ENCODE measurements at regions not wholly inside any gene's neighbourhood (a gene's known extent, or its start where the extent isn't known, plus 50 kb on each side); places are given as distances from the start of the nearest gene placed in this dataset.
"Not testable (repeated sequence)": the region's sequence is repeated elsewhere in the genome, so short reads cannot be mapped to it uniquely, and the experiment has no call there.

- TF ChIP-seq, protein P1, sequence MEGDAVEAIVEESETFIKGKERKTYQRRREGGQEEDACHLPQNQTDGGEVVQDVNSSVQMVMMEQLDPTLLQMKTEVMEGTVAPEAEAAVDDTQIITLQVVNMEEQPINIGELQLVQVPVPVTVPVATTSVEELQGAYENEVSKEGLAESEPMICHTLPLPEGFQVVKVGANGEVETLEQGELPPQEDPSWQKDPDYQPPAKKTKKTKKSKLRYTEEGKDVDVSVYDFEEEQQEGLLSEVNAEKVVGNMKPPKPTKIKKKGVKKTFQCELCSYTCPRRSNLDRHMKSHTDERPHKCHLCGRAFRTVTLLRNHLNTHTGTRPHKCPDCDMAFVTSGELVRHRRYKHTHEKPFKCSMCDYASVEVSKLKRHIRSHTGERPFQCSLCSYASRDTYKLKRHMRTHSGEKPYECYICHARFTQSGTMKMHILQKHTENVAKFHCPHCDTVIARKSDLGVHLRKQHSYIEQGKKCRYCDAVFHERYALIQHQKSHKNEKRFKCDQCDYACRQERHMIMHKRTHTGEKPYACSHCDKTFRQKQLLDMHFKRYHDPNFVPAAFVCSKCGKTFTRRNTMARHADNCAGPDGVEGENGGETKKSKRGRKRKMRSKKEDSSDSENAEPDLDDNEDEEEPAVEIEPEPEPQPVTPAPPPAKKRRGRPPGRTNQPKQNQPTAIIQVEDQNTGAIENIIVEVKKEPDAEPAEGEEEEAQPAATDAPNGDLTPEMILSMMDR (IDR thresholded peaks at IDR 0.05; ENCODE audit: poor library complexity) = not testable (repeated sequence)
- TF ChIP-seq EZH2 (IDR thresholded peaks at IDR 0.05; ENCODE audit: borderline replicate concordance) = not testable (repeated sequence)
These were observed 55.7 kb upstream of the ARL17B start for GRCh38 chr17:46417261-46417660.
